GM20000 (cell line): ENCODE measurements at regions not wholly inside any gene's neighbourhood (a gene's known extent, or its start where the extent isn't known, plus 50 kb on each side); places are given as distances from the start of the nearest gene placed in this dataset.
"Not testable (repeated sequence)": the region's sequence is repeated elsewhere in the genome, so short reads cannot be mapped to it uniquely, and the experiment has no call there.

ENCODE experiments used
- DNase-seq: peaks from one replicate; pipeline ENCODE4 v3.0.0; 2012; ENCODE audit warnings: low spot score
- CTCF ChIP-seq: IDR thresholded peaks from 2 replicates; pipeline ENCODE4 v1.5.1; 2012; ENCODE audit warnings: mild to moderate bottlenecking, control low read depth; ENCODE audit errors: extremely low read depth, missing control alignments

- TF ChIP-seq CTCF: no peak
- DNase-seq: no peak
These were observed 145.6 kb downstream of the DLL1 start for GRCh38 chr6:170145272-170145592.

- no peak for DNase-seq
- TF ChIP-seq CTCF: no peak
These were observed 146.2 kb downstream of the DLL1 start for GRCh38 chr6:170144571-170145271.

- no peak for TF ChIP-seq CTCF
- DNase-seq: no peak
These were observed 147.3 kb downstream of the DLL1 start for GRCh38 chr6:170143401-170144150.

- no peak for DNase-seq
- TF ChIP-seq CTCF: no peak
These were observed 148.3 kb downstream of the DLL1 start for GRCh38 chr6:170142559-170142958.

GRCh38 chr6:170141061-170141460 is 149.8 kb downstream of the DLL1 start:
- DNase-seq: not testable (repeated sequence)

- no peak for DNase-seq
- TF ChIP-seq CTCF: no peak
These were observed 150.7 kb downstream of the DLL1 start for GRCh38 chr6:170140129-170140528.

- no peak for TF ChIP-seq CTCF
- no peak for DNase-seq
These were observed 151.3 kb downstream of the DLL1 start for GRCh38 chr6:170139531-170139930.

GRCh38 chr6:170139046-170139445 is 151.8 kb downstream of the DLL1 start:
- not testable (repeated sequence) for DNase-seq
